ENCODE measurements at regions not wholly inside any gene's neighbourhood (a gene's known extent, or its start where the extent isn't known, plus 50 kb on each side); places are given as distances from the start of the nearest gene placed in this dataset.
A peak's percentile ranks its signal among the peaks of the same experiment; 100 is the strongest.
"Not testable (repeated sequence)": the region's sequence is repeated elsewhere in the genome, so short reads cannot be mapped to it uniquely, and the experiment has no call there.

GRCh38 chr20:11178946-11179654 is 505.3 kb upstream of the JAG1 start:
- Histone ChIP-seq H3K79me2 (ENCODE audit: low read depth) (no peaks in the 10 kb centered on the region), H4K20me1 (ENCODE audit: low read depth) (no peaks in the 10 kb centered on the region), H3K27me3 (no peaks in the 10 kb centered on the region), H3K27ac (no peak overlapping the region), H3K36me3 (no peaks in the 10 kb centered on the region), H3K4me3 (no peak overlapping the region), H2AFZ (replicated peaks) (no peak overlapping the region), H3K4me2 (no peak overlapping the region), H3K9me3 (ENCODE audit: low read depth) (no peaks in the 10 kb centered on the region), H3K4me1 (peaks cover 4% of the 10 kb centered on the region), H3K9ac (no peak overlapping the region), H3F3A (ENCODE audit: low read depth) (no peaks in the 10 kb centered on the region)
- Mint-ChIP-seq H3K4me1 (peaks cover 3% of the 10 kb centered on the region), H3K27me3 (ENCODE audit: insufficient read depth, low read depth) (no peaks in the 10 kb centered on the region), H3K36me3 (no peaks in the 10 kb centered on the region), H3K9me3 (peaks cover 16% of the 10 kb centered on the region), H3K4me3 (no peak overlapping the region), H3K27ac (no peak overlapping the region)
- no peak for TF ChIP-seq EZH2phosphoT487 (IDR thresholded peaks at IDR 0.05)
- TF ChIP-seq CTCF (IDR thresholded peaks at IDR 0.05) = no peak
- no peak for TF ChIP-seq EZH2 (IDR thresholded peaks at IDR 0.05)
- peak; percentile 50 for DNase-seq (ENCODE audit: low spot score)

GRCh38 chr20:11180186-11180585 is 506.4 kb upstream of the JAG1 start:
- no peak for TF ChIP-seq CTCF (IDR thresholded peaks at IDR 0.05)
- TF ChIP-seq EZH2phosphoT487 (IDR thresholded peaks at IDR 0.05) = no peak
- TF ChIP-seq EZH2 (IDR thresholded peaks at IDR 0.05) = no peak
- peaks cover 3% of the 10 kb centered on the region for H3K4me1 Mint-ChIP-seq

GRCh38 chr20:11181129-11181528 is 507.3 kb upstream of the JAG1 start:
- not testable (repeated sequence) for H2AFZ ChIP-seq (replicated peaks); H4K20me1 ChIP-seq (ENCODE audit: low read depth); H3K27ac Mint-ChIP-seq; H3K4me1 Mint-ChIP-seq; H3K27me3 ChIP-seq; H3K27me3 Mint-ChIP-seq (ENCODE audit: insufficient read depth, low read depth); H3K9ac ChIP-seq; H3K4me1 ChIP-seq; H3K36me3 ChIP-seq; H3K4me2 ChIP-seq; H3F3A ChIP-seq (ENCODE audit: low read depth); H3K36me3 Mint-ChIP-seq; H3K27ac ChIP-seq; DNase-seq (ENCODE audit: low spot score); H3K4me3 Mint-ChIP-seq; H3K9me3 ChIP-seq (ENCODE audit: low read depth); H3K79me2 ChIP-seq (ENCODE audit: low read depth); H3K4me3 ChIP-seq
- H3K9me3 Mint-ChIP-seq = peaks cover 21% of the 10 kb centered on the region

More at GRCh38 chr20:11180186-11180585, 506.4 kb upstream of the JAG1 start:
- Histone ChIP-seq H3K4me3 (no peak overlapping the region), H3K27me3 (no peaks in the 10 kb centered on the region), H3K4me2 (no peak overlapping the region), H3K4me1 (peaks cover 4% of the 10 kb centered on the region), H4K20me1 (ENCODE audit: low read depth) (no peaks in the 10 kb centered on the region), H3K27ac (no peak overlapping the region), H3F3A (ENCODE audit: low read depth) (no peaks in the 10 kb centered on the region), H3K9me3 (ENCODE audit: low read depth) (no peaks in the 10 kb centered on the region), H3K79me2 (ENCODE audit: low read depth) (no peaks in the 10 kb centered on the region), H3K9ac (no peak overlapping the region), H3K36me3 (no peaks in the 10 kb centered on the region), H2AFZ (replicated peaks) (no peak overlapping the region)
- no peak for DNase-seq (ENCODE audit: low spot score)
- peaks cover 20% of the 10 kb centered on the region for H3K9me3 Mint-ChIP-seq
- H3K27ac Mint-ChIP-seq = no peak overlapping the region
- H3K4me3 Mint-ChIP-seq = no peak overlapping the region
- no peaks in the 10 kb centered on the region for H3K27me3 Mint-ChIP-seq (ENCODE audit: insufficient read depth, low read depth)
- no peaks in the 10 kb centered on the region for H3K36me3 Mint-ChIP-seq

GRCh38 chr20:11181966-11182365 is 508.2 kb upstream of the JAG1 start:
- Histone ChIP-seq H4K20me1 (ENCODE audit: low read depth) (no peaks in the 10 kb centered on the region), H3K36me3 (no peaks in the 10 kb centered on the region), H3K4me1 (peaks cover 4% of the 10 kb centered on the region), H3K27ac (no peak overlapping the region), H3K27me3 (no peaks in the 10 kb centered on the region), H3K79me2 (ENCODE audit: low read depth) (no peaks in the 10 kb centered on the region), H2AFZ (replicated peaks) (no peak overlapping the region), H3K4me2 (no peak overlapping the region), H3K9me3 (ENCODE audit: low read depth) (no peaks in the 10 kb centered on the region), H3K4me3 (no peak overlapping the region), H3F3A (ENCODE audit: low read depth) (no peaks in the 10 kb centered on the region), H3K9ac (no peak overlapping the region)
- no peak for DNase-seq (ENCODE audit: low spot score)
- H3K27ac Mint-ChIP-seq = no peak overlapping the region
- peaks cover 3% of the 10 kb centered on the region for H3K4me1 Mint-ChIP-seq
- H3K36me3 Mint-ChIP-seq = no peaks in the 10 kb centered on the region
- H3K9me3 Mint-ChIP-seq = peaks cover 21% of the 10 kb centered on the region
- TF ChIP-seq EZH2phosphoT487 (IDR thresholded peaks at IDR 0.05) = no peak
- TF ChIP-seq EZH2 (IDR thresholded peaks at IDR 0.05) = no peak
- TF ChIP-seq CTCF (IDR thresholded peaks at IDR 0.05) = no peak
- H3K27me3 Mint-ChIP-seq (ENCODE audit: insufficient read depth, low read depth) = no peaks in the 10 kb centered on the region
- no peak overlapping the region for H3K4me3 Mint-ChIP-seq
